ENCODE measurements at regions not wholly inside any gene's neighbourhood (a gene's known extent, or its start where the extent isn't known, plus 50 kb on each side); places are given as distances from the start of the nearest gene placed in this dataset.
"Not testable (repeated sequence)": the region's sequence is repeated elsewhere in the genome, so short reads cannot be mapped to it uniquely, and the experiment has no call there.

DNA sequence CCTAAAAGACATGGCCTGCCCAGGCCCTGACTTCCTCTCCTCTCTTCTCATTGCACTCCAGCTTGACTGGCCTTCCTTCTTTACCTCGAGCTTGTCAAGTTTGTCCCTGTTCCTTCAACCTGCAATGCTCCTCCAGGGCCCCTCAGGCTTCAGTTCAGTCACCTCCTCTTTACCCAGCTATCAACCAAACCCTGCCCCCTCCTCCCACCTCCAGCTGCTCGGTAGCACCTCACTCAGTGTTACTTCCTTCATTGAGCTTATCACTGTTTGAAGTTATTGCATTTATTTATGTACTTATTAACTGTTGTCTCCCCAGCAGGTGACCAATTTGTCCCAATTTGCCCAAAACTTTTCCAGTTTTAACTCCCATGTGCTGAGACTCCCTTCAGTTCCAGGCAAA, 95.8 kb upstream of the UBE2E1 start:
- H3K9me3 Mint-ChIP-seq = no peaks in the 10 kb centered on the region
- H3K27me3 Mint-ChIP-seq (ENCODE audit: low read depth) = no peaks in the 10 kb centered on the region
- H3K4me3 Mint-ChIP-seq = no peak overlapping the region
- no peaks in the 10 kb centered on the region for H3K36me3 Mint-ChIP-seq (ENCODE audit: low read depth)
- H3K27ac Mint-ChIP-seq = no peak overlapping the region
- no peaks in the 10 kb centered on the region for H3K4me1 Mint-ChIP-seq (ENCODE audit: low read depth)

DNA sequence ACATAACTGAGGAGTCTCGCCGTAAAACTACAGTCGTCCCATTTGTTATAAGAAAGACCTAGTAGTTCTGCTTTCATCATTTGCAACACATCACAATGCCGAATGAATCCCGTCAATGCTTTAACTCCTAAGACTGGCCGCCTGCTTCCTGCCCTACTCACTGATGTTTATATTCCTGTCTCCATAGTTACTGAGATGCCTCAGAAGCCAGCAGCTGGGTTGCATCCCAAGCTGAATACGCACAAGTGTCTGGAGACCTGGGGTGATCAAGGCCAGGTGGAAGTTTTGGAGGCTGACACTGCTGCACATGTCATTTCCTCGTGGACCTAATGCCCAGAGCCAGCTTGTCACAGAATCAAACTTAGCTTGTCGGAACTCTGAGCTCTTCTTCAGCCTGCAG, 95.2 kb upstream of the UBE2E1 start:
- no peaks in the 10 kb centered on the region for H3K9me3 Mint-ChIP-seq
- H3K27me3 Mint-ChIP-seq (ENCODE audit: low read depth) = no peaks in the 10 kb centered on the region
- no peaks in the 10 kb centered on the region for H3K4me1 Mint-ChIP-seq (ENCODE audit: low read depth)
- no peak overlapping the region for H3K27ac Mint-ChIP-seq
- H3K4me3 Mint-ChIP-seq = no peak overlapping the region
- no peaks in the 10 kb centered on the region for H3K36me3 Mint-ChIP-seq (ENCODE audit: low read depth)

DNA sequence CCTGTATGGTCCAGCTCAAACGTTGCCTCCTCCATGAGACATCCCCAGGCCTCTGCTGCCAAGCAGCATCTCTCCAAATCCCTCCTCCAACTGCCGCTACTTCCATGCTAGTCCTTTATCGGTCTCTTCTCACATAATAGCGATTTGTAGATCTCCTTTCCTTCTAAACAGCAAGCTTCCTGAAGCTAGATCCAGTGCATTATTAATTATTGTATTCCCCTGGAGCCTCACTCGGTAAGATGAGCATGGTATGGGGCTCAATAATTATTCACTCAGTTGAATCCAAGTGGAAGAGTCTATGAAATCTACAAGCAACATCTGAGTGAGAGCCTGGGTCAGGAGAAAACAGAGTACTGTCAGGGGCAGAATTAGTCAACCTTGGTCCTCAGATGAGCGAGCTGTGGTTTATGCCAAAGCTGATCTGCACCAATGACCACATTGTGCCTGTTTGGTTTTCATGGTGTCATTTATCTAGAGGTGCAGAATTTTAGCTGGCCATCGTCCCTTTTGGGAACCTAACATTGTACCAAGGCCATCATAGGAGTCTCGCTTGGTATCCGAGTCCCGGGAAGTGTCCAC, 93.8 kb upstream of the UBE2E1 start:
- no peak overlapping the region for H3K4me3 Mint-ChIP-seq
- H3K36me3 Mint-ChIP-seq (ENCODE audit: low read depth) = no peaks in the 10 kb centered on the region

DNA sequence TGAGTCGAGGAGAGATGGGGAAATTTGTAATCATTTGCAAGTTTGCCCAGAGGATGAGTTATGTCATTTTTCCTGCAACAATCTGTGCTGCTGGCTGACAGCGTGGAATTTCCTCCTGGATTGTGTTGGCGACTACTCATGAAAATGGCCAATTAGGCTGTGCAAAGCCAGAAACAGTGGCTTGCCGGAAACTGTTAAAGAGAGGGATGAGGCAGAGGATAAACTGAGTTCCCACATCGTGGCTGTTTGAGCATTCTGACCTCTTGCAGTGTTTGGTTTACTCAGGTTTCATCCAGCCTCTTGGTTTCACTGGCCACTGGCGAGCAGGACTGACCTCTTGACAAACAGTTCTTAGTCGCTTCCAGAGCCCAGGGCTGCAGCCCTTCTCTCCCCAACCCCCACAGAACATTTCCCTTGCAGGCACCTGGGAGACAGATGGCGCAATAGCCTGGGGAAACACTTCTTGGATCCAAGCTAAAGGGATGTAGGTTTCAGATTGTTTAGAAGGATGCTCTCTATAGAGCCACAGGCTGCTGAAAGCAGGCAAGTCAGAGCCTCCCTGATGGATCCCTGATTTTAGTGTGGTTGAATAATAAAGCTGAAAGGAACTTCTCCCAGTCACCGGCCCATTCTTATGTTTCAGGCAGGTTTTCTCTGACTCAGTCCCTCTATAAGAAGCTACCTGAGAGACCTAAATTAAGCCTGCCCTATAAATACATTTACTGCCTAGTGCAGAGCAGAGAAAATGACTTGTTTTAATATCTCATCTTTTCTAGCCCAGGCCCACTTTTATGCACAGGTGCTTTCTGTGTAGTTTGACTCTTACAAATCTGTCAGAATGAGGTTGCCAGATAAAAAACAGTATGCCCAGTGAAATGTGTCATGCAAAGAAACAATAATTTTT, 92.8 kb upstream of the UBE2E1 start:
- H3K36me3 Mint-ChIP-seq (ENCODE audit: low read depth) = no peaks in the 10 kb centered on the region
- no peak overlapping the region for H3K4me3 Mint-ChIP-seq
- H3K9me3 Mint-ChIP-seq = no peaks in the 10 kb centered on the region
- H3K27me3 Mint-ChIP-seq (ENCODE audit: low read depth) = peaks cover 9% of the 10 kb centered on the region
- no peak overlapping the region for H3K27ac Mint-ChIP-seq
- H3K4me1 Mint-ChIP-seq (ENCODE audit: low read depth) = no peaks in the 10 kb centered on the region

More for the DNA sequence above, 93.8 kb upstream of the UBE2E1 start:
- Mint-ChIP-seq H3K27me3 (ENCODE audit: low read depth) (peaks cover 9% of the 10 kb centered on the region), H3K9me3 (no peaks in the 10 kb centered on the region), H3K4me1 (ENCODE audit: low read depth) (no peaks in the 10 kb centered on the region), H3K27ac (no peak overlapping the region)

DNA sequence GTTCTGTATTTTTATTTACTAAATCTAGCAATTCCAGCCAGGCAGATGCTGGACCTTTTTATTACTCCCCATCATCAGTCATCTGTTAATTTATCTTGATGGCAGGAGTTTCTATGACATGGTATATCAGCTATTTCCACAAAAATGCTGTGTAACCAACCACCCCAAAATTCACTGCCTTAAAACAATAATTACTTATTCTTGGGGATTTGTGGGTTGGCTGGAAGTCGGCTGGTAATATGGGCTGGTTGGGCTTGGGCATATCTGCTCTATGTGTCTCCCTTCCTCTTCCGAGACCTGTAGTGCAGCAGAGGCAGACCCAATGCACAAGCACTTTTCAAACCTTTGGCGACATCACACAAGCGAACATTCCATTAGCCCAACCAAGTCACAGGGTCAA, 92.1 kb upstream of the UBE2E1 start:
- H3K4me1 Mint-ChIP-seq (ENCODE audit: low read depth) = no peaks in the 10 kb centered on the region
- no peaks in the 10 kb centered on the region for H3K9me3 Mint-ChIP-seq
- H3K27me3 Mint-ChIP-seq (ENCODE audit: low read depth) = peaks cover 9% of the 10 kb centered on the region
- no peaks in the 10 kb centered on the region for H3K36me3 Mint-ChIP-seq (ENCODE audit: low read depth)
- H3K4me3 Mint-ChIP-seq = no peak overlapping the region
- H3K27ac Mint-ChIP-seq = no peak overlapping the region

DNA sequence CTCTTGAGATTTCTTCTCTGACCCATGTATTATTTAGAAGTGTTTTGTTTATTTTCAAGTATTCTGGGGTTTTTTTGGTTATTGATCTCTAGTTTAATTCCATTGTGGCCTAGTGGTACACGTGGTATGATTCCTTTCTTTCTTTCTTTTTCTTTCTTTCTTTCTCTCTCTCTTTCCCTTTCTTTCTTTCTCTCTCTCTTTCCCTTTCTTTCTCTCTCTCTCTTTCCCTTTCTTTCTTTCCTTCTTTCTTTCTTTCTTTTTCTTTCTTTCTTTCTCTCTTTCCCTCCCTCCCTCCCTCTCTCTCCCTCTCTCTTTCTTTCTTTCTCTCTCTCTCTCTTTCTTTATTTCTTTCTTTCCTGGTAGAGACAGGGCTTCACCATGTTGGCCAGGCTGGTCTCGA, 85.7 kb upstream of the UBE2E1 start:
- H3K9me3 Mint-ChIP-seq = peaks cover 3% of the 10 kb centered on the region
- H3K36me3 Mint-ChIP-seq (ENCODE audit: low read depth) = no peaks in the 10 kb centered on the region
- no peak overlapping the region for H3K4me3 Mint-ChIP-seq
- peaks cover 9% of the 10 kb centered on the region for H3K27me3 Mint-ChIP-seq (ENCODE audit: low read depth)
- H3K4me1 Mint-ChIP-seq (ENCODE audit: low read depth) = no peaks in the 10 kb centered on the region
- H3K27ac Mint-ChIP-seq = no peak overlapping the region

DNA sequence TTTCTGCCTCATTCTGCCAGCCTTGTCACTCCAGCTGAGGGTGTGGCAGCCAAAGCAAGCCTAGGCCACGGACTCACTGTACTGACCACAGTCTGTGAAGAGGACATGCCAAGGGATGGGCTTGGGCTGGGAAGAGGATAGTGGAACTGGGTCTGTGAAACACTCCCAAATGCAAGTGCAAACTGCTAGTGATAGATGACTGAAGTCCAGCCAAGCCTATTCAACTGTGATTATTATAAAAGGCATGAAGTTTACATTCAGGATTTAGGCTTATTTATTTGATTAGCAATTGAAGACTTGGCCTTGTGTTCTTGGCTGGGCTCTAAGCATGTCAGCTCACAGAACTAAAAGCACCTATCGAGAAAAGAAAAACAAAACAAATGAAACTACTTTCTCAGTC, 84.9 kb upstream of the UBE2E1 start:
- H3K27me3 Mint-ChIP-seq (ENCODE audit: low read depth) = peaks cover 9% of the 10 kb centered on the region

DNA sequence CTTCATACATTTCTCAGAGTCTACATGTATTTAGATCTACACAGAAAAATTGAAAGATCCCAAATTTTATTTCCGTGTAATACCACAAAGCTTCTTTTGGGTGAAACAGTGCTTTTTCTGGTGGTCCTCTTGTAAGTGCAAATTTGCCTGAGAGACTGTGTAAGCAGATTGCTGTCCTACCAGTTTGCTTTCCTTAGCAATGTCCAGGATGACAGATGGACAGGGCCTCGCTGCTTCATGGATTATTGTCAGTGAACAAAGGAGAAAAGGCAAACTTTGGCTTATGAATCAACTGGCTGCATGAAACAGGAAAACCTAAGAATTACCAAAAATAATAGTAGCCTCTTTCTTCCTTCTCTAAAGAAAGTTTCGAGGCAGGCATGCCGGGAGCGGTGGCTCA, 82.6 kb upstream of the UBE2E1 start:
- Mint-ChIP-seq H3K36me3 (ENCODE audit: low read depth) (no peaks in the 10 kb centered on the region), H3K9me3 (peaks cover 3% of the 10 kb centered on the region), H3K27ac (no peak overlapping the region), H3K27me3 (ENCODE audit: low read depth) (no peaks in the 10 kb centered on the region), H3K4me1 (ENCODE audit: low read depth) (peaks cover 5% of the 10 kb centered on the region), H3K4me3 (no peak overlapping the region)

More for the DNA sequence above, 84.9 kb upstream of the UBE2E1 start:
- no peak overlapping the region for H3K27ac Mint-ChIP-seq
- H3K4me1 Mint-ChIP-seq (ENCODE audit: low read depth) = no peaks in the 10 kb centered on the region
- no peaks in the 10 kb centered on the region for H3K36me3 Mint-ChIP-seq (ENCODE audit: low read depth)
- H3K9me3 Mint-ChIP-seq = peaks cover 3% of the 10 kb centered on the region
- H3K4me3 Mint-ChIP-seq = no peak overlapping the region

DNA sequence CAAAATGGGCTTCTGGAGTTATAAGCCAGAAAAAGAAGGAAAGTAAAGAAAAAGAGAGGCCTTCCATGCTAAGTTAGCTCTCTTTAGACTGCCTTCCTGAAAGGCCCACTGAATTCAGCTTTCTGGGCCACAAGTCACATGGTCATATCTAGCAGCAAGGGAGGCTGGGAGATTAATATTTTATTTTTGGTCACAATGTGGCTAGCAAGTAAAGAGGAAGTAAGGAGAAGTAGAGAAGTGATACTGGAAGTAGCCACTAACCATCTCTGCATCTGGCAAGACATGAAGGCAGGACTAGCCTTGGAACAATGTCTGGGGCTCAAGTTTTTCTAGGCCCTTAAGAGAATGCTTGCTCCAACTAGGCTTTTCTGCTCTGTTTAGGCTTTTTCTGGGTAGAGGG, 81.8 kb upstream of the UBE2E1 start:
- peaks cover 5% of the 10 kb centered on the region for H3K4me1 Mint-ChIP-seq (ENCODE audit: low read depth)
- no peaks in the 10 kb centered on the region for H3K36me3 Mint-ChIP-seq (ENCODE audit: low read depth)
- H3K27me3 Mint-ChIP-seq (ENCODE audit: low read depth) = no peaks in the 10 kb centered on the region
- H3K27ac Mint-ChIP-seq = no peak overlapping the region
- peaks cover 3% of the 10 kb centered on the region for H3K9me3 Mint-ChIP-seq
- H3K4me3 Mint-ChIP-seq = no peak overlapping the region

DNA sequence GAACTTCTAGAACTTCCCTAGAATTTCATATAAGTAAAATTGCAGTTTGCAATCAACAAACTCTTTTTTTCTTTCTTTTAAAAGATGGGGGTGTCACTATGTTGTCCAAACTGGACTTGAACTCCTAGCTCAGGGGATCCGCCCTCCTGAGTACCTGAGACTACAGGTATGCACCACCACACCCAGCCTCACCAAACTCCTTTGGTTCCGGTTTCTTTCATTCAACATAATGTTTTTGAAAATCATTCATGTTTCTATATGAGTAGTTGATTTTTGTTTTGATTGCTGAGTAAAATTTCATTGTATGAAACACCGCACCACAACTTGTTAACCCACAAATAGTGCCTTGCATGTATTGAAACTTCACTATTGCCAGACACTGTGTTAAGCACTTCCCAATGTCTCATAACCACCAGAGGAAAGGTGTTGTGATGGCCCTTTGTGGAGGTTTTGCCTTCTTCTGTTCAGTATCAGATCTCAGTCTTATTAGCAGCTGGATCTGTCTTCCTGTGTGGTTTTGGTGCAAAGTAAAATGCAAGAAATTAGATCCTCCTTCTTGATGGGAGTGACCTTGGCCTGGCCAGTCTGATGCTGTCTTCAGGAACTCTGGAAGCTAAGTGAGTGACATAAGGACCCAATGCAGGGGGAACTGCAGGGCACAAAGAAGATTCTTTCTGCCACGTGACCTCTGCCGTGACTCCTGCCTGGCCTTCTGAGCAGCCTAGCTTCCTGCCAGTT, 78.8 kb upstream of the UBE2E1 start:
- no peaks in the 10 kb centered on the region for H3K36me3 Mint-ChIP-seq (ENCODE audit: low read depth)
- H3K27me3 Mint-ChIP-seq (ENCODE audit: low read depth) = no peaks in the 10 kb centered on the region
- no peaks in the 10 kb centered on the region for H3K9me3 Mint-ChIP-seq

DNA sequence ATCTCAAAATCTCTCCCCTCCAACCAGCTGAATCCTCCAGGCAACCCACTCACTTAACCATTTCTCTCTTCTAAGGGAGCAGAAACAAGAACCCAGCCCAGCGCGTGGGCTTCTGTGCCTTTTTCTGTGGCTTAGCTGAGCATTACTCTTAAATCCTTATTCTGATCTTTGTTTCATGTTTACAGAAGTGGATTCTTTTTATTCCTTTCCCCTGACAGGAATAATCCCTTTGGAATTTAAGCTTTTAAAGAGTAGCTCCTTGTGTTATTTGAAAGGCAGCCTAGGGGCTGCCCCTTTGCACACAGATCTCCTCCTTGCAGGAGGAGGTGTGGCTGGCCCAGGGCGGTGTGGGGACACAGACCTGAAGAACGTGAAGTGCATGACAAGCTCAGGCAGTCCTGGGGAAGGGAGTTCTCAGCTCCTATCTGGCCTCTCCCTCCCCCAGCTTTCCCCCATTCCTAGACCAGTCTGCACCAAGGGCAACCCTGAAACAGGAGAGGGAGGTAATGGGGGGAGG, 77.1 kb upstream of the UBE2E1 start:
- no peaks in the 10 kb centered on the region for H3K9me3 Mint-ChIP-seq
- H3K36me3 Mint-ChIP-seq (ENCODE audit: low read depth) = no peaks in the 10 kb centered on the region
- no peak overlapping the region for H3K4me3 Mint-ChIP-seq
- H3K27ac Mint-ChIP-seq = no peak overlapping the region
- H3K4me1 Mint-ChIP-seq (ENCODE audit: low read depth) = peaks cover 5% of the 10 kb centered on the region
- peaks cover 4% of the 10 kb centered on the region for H3K27me3 Mint-ChIP-seq (ENCODE audit: low read depth)

More for the DNA sequence above, 78.8 kb upstream of the UBE2E1 start:
- Mint-ChIP-seq H3K4me1 (ENCODE audit: low read depth) (peaks cover 5% of the 10 kb centered on the region), H3K27ac (no peak overlapping the region), H3K4me3 (no peak overlapping the region)

DNA sequence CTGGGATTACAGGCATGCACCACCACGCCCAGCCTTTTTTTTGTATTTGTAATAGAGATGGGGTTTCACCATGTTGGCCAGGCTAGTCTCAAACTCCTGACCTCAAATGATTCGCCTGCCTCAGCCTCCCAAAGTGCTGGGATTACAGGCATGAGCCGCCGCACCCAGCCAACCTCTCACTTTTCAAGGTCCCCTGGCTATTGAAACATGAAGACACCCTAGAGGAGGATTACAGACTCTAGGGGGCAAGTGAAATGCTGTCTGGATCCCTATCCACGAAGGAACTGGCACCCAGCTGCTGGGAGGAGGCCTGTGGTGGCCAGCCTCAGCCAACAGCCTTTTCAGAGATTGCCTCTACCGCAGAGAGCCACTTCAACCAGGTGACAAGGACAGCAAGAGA, 76.4 kb upstream of the UBE2E1 start:
- not testable (repeated sequence) for H3K4me3 Mint-ChIP-seq; H3K27me3 Mint-ChIP-seq (ENCODE audit: low read depth); H3K4me1 Mint-ChIP-seq (ENCODE audit: low read depth); H3K27ac Mint-ChIP-seq; H3K9me3 Mint-ChIP-seq; H3K36me3 Mint-ChIP-seq (ENCODE audit: low read depth)

DNA sequence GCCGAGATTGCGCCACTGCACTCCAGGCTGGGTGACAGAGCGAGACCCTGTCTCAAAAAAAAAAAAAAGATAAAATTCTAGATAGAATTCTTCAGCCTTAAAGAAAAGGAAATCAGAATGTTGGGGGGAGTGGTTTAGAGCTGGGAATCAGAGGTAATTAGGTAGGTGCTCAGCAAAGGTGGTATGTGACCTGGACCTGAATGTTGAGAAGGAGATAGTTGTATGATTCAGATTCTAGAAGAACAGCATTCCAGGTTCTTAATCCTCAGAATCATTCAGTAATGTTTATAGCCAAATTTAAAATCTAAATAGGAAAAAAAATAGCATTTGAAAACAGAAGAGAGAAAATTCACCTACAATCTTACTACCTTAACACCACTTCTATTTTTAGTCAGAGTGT, 71.3 kb upstream of the UBE2E1 start:
- no peaks in the 10 kb centered on the region for H3K4me1 Mint-ChIP-seq (ENCODE audit: low read depth)
- H3K36me3 Mint-ChIP-seq (ENCODE audit: low read depth) = no peaks in the 10 kb centered on the region
- H3K9me3 Mint-ChIP-seq = no peaks in the 10 kb centered on the region
- H3K27me3 Mint-ChIP-seq (ENCODE audit: low read depth) = peaks cover 21% of the 10 kb centered on the region
- no peak overlapping the region for H3K27ac Mint-ChIP-seq
- no peak overlapping the region for H3K4me3 Mint-ChIP-seq

DNA sequence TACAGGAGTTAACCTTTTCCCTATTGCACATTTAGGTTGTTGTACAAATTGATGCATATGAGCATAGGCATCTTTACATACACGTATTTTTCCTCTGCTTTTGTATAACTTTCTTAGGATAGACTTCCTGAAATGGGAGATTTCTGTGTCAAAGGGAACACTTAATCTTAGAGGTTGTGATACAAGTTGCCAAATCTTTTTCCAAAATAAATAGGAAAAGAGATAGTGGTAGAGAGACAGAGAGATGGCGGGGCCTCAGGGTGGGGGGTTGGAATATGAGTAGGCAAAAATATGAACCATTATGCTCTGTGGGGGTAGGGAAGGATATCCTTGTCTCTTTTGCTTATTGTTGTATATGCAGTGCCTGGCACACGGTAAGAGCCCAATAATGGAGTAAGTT, 70.7 kb upstream of the UBE2E1 start:
- Mint-ChIP-seq H3K4me3 (no peak overlapping the region), H3K4me1 (ENCODE audit: low read depth) (no peaks in the 10 kb centered on the region), H3K36me3 (ENCODE audit: low read depth) (no peaks in the 10 kb centered on the region), H3K27ac (no peak overlapping the region), H3K9me3 (no peaks in the 10 kb centered on the region), H3K27me3 (ENCODE audit: low read depth) (peaks cover 26% of the 10 kb centered on the region)
